ENCODE measurements at regions not wholly inside any gene's neighbourhood (a gene's known extent, or its start where the extent isn't known, plus 50 kb on each side); places are given as distances from the start of the nearest gene placed in this dataset.

GRCh38 chr12:107511292-107511691, 174.3 kb upstream of the PWP1 start:
- H3K27ac Mint-ChIP-seq, result no peak overlapping the region
- peak; percentile 18 for DNase-seq (ENCODE audit: extremely low spot score, unreplicated experiment)
- H3K9me3 Mint-ChIP-seq, result no peaks in the 10 kb centered on the region
- no peak overlapping the region for H3K4me3 Mint-ChIP-seq
- TF ChIP-seq, protein P1, sequence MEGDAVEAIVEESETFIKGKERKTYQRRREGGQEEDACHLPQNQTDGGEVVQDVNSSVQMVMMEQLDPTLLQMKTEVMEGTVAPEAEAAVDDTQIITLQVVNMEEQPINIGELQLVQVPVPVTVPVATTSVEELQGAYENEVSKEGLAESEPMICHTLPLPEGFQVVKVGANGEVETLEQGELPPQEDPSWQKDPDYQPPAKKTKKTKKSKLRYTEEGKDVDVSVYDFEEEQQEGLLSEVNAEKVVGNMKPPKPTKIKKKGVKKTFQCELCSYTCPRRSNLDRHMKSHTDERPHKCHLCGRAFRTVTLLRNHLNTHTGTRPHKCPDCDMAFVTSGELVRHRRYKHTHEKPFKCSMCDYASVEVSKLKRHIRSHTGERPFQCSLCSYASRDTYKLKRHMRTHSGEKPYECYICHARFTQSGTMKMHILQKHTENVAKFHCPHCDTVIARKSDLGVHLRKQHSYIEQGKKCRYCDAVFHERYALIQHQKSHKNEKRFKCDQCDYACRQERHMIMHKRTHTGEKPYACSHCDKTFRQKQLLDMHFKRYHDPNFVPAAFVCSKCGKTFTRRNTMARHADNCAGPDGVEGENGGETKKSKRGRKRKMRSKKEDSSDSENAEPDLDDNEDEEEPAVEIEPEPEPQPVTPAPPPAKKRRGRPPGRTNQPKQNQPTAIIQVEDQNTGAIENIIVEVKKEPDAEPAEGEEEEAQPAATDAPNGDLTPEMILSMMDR (conservative IDR thresholded peaks at IDR 0.05), result no peak
- peaks cover 5% of the 10 kb centered on the region for H3K4me1 Mint-ChIP-seq (ENCODE audit: unreplicated experiment)
- H3K27me3 Mint-ChIP-seq, result no peaks in the 10 kb centered on the region
- no peaks in the 10 kb centered on the region for H3K36me3 Mint-ChIP-seq

DNA sequence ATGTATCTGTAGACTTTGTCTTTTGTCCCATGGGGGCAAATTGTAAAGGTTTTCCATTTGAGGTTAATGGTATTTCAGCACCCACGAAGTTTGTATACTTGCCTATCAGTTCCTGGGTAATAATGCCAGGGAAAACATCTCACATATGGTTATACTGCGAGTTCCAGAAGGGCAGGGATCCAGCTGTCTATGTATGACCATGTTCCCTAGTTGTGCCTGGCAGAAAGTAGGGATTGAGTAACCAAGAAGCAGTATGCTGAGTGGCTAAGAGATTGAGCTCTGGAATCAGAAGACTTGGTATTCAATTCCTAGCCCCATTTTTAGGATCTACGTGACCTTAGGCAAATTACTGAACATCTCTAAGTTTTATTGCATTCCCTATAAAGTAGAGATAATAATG, 173.2 kb upstream of the PWP1 start:
- TF ChIP-seq, protein P1 (conservative IDR thresholded peaks at IDR 0.05), result no peak
- H3K36me3 Mint-ChIP-seq, result no peaks in the 10 kb centered on the region
- no peaks in the 10 kb centered on the region for H3K9me3 Mint-ChIP-seq

GRCh38 chr12:107513184-107513583, 172.4 kb upstream of the PWP1 start:
- H3K27me3 Mint-ChIP-seq, result no peaks in the 10 kb centered on the region
- H3K9me3 Mint-ChIP-seq, result no peaks in the 10 kb centered on the region
- H3K36me3 Mint-ChIP-seq, result no peaks in the 10 kb centered on the region
- DNase-seq (ENCODE audit: extremely low spot score, unreplicated experiment), result no peak
- no peak overlapping the region for H3K27ac Mint-ChIP-seq
- H3K4me3 Mint-ChIP-seq, result no peak overlapping the region
- TF ChIP-seq, protein P1 (conservative IDR thresholded peaks at IDR 0.05), result no peak
- peaks cover 5% of the 10 kb centered on the region for H3K4me1 Mint-ChIP-seq (ENCODE audit: unreplicated experiment)

More for the DNA sequence above, 173.2 kb upstream of the PWP1 start:
- H3K4me3 Mint-ChIP-seq, result no peak overlapping the region
- no peak for DNase-seq (ENCODE audit: extremely low spot score, unreplicated experiment)
- no peaks in the 10 kb centered on the region for H3K27me3 Mint-ChIP-seq
- peaks cover 5% of the 10 kb centered on the region for H3K4me1 Mint-ChIP-seq (ENCODE audit: unreplicated experiment)
- H3K27ac Mint-ChIP-seq, result no peak overlapping the region

DNA sequence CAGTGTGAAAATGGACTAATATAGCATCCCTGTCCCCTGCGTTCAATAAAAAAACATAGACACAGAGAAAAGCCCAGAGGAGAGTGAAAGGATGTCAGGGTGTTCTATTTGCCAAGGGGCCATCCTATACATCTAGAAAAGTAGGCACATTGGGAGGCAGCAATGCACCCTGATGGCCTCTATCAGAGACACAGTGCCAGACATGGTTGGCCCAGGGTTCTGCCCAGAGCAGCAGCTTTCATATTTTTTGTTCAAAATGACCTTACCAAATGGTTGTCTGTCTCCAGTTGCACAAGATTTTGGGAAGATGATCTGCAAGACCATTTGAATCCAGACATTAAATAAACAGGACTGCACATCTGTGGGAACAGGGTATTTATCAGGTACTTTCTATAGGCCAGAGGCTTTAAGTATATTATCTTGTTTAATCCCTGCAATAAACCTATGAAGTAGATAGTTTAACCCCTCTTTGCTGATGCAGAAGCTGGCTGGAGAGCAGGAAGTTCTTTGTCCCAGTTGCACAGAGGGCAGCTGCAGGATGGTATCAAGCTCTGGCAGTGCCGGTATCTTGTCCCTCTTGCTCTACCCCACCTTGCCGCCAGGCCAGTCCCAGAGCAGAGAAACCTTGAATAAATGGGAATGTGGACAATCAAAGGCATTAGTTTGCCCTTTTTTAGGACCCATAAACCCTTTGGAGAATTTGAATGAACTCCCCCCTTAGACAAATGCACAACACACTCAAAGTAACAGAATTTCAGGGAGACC, 171.8 kb upstream of the PWP1 start:
- Mint-ChIP-seq H3K36me3 (no peaks in the 10 kb centered on the region), H3K27ac (no peak overlapping the region), H3K4me3 (no peak overlapping the region), H3K4me1 (ENCODE audit: unreplicated experiment) (peaks cover 5% of the 10 kb centered on the region), H3K27me3 (no peaks in the 10 kb centered on the region), H3K9me3 (no peaks in the 10 kb centered on the region)
- TF ChIP-seq, protein P1 (conservative IDR thresholded peaks at IDR 0.05), result no peak
- DNase-seq (ENCODE audit: extremely low spot score, unreplicated experiment), result peak; percentile 36

GRCh38 chr12:107514887-107515445, 170.6 kb upstream of the PWP1 start:
- TF ChIP-seq, protein P1 (conservative IDR thresholded peaks at IDR 0.05), result no peak
- no peak for DNase-seq (ENCODE audit: extremely low spot score, unreplicated experiment)
- Mint-ChIP-seq H3K9me3 (no peaks in the 10 kb centered on the region), H3K27ac (no peak overlapping the region), H3K4me1 (ENCODE audit: unreplicated experiment) (peaks cover 5% of the 10 kb centered on the region), H3K27me3 (no peaks in the 10 kb centered on the region), H3K4me3 (no peak overlapping the region), H3K36me3 (peaks cover 4% of the 10 kb centered on the region)

All from type B pancreatic cell (in vitro differentiated cells).